ENCODE measurements at regions not wholly inside any gene's neighbourhood (a gene's known extent, or its start where the extent isn't known, plus 50 kb on each side); places are given as distances from the start of the nearest gene placed in this dataset.

- Histone ChIP-seq H3K18ac (ENCODE audit: extremely low read depth, low read length) (no peak overlapping the region), H3K4me1 (replicated peaks in 1 of 4; ENCODE audit: control insufficient read depth in 3 of 4, insufficient read depth in 4 of 4, low read length in 3 of 4) (peaks cover 0 to 5% (median 2%) of the 10 kb centered on the region in 4 experiments; a peak in 2 of 7 replicates), H3K4me3 (ENCODE audit: extremely low read depth in 1 of 4, insufficient read depth in 2 of 4, low read depth in 3 of 4, low read length in 4 of 4) (no peak overlapping the region), H3K36me3 (ENCODE audit: control insufficient read depth in 2 of 4, insufficient read depth in 4 of 4, low read length in 3 of 4) (no peaks in the 10 kb centered on the region), H3K79me2 (ENCODE audit: control insufficient read depth in 1 of 2, insufficient read depth in 2 of 2, low read length in 2 of 2) (no peaks in the 10 kb centered on the region), H3K23ac (ENCODE audit: insufficient read length) (no peak overlapping the region), H2BK15ac (ENCODE audit: low read length) (no peak overlapping the region), H2AK5ac (ENCODE audit: low read depth, low read length) (no peak overlapping the region), H3K23me2 (ENCODE audit: low read depth, low read length) (no peaks in the 10 kb centered on the region), H2BK20ac (ENCODE audit: low read length) (no peak overlapping the region), H3K56ac (replicated peaks; ENCODE audit: insufficient read length, low read depth, low read length) (no peak overlapping the region), H3K9me3 (ENCODE audit: insufficient read depth in 2 of 2, low read depth in 1 of 2, low read length in 1 of 2) (no peaks in the 10 kb centered on the region), H4K91ac (replicated peaks; ENCODE audit: insufficient read length, low read length) (no peak overlapping the region), H4K5ac (ENCODE audit: insufficient read length, low read depth, low read length) (no peak overlapping the region), H2BK120ac (replicated peaks; ENCODE audit: low read depth, low read length) (no peak overlapping the region), H3K4ac (replicated peaks; ENCODE audit: insufficient read length, low read depth, low read length) (no peak overlapping the region), H4K20me1 (replicated peaks in 1 of 2; ENCODE audit: control insufficient read depth in 1 of 2, insufficient read depth in 2 of 2, low read length in 2 of 2) (no peaks in the 10 kb centered on the region), H4K8ac (ENCODE audit: extremely low read depth, insufficient read depth, low read length) (no peak overlapping the region), H3K9ac (replicated peaks in 1 of 4; ENCODE audit: extremely low read depth in 1 of 4, low read depth in 3 of 4, low read length in 3 of 4) (no peak overlapping the region), H3K27me3 (replicated peaks in 1 of 4; ENCODE audit: control insufficient read depth in 3 of 4, extremely low read depth in 1 of 4, insufficient read depth in 3 of 4, low read length in 3 of 4) (no peaks in the 10 kb centered on the region), H2BK12ac (ENCODE audit: low read depth, low read length) (no peak overlapping the region), H2AFZ (ENCODE audit: low read length) (no peak overlapping the region), H3K27ac (ENCODE audit: low read depth, low read length) (no peak overlapping the region), H3K4me2 (ENCODE audit: insufficient read depth in 1 of 2, low read depth in 2 of 2, low read length in 2 of 2) (no peak overlapping the region), H2BK5ac (ENCODE audit: low read depth, low read length) (no peak overlapping the region), H3K79me1 (ENCODE audit: low read depth, low read length) (no peaks in the 10 kb centered on the region), H3K14ac (ENCODE audit: insufficient read length) (no peak overlapping the region)
- FAIRE-seq (peak; percentile 32), DNase-seq (ENCODE audit: low read depth in 1 of 2, low spot score in 2 of 2) (no peak)
- WGBS, 2 experiments (ENCODE audit: extremely low coverage in 1 of 2, insufficient coverage in 1 of 2, insufficient read length in 1 of 2, insufficient replicate concordance in 2 of 2, low coverage in 1 of 2, low lambda C conversion rate in 2 of 2, missing lambda C conversion rate in 1 of 2) = 71% methylated on average over 1 of the region's 1 CpG; no CpG with 5 or more reads in 1 of the 2 experiments
- peak; percentile 57; the same call in 1 of the 2 replicates for TF ChIP-seq CEBPB (IDR thresholded peaks at IDR 0.05; ENCODE audit: low read depth, low read length)
- no peak for TF ChIP-seq BACH1 (IDR thresholded peaks at IDR 0.05; ENCODE audit: low read length)
- no peak for TF ChIP-seq YY1 (IDR thresholded peaks at IDR 0.05; ENCODE audit: low read depth, low read length)
- CTCF ChIA-PET (ENCODE audit: partially characterized antibody) = interaction anchor here (1.3 kb wide), 2 partner anchors 17 to 28 kb away, joined by 3 to 5 read pairs; no protein-coding TSS in a partner anchor
- POLR2A ChIA-PET (ENCODE audit: partially characterized antibody) = no interaction called here
Measured at GRCh38 chr3:19013879-19014278, 134.4 kb upstream of the KCNH8 start.

Measured in H1 (cell line).